Vagina (tissue), 2 donors: ENCODE measurements at regions not wholly inside any gene's neighbourhood (a gene's known extent, or its start where the extent isn't known, plus 50 kb on each side); places are given as distances from the start of the nearest gene placed in this dataset.

Experiments used
- CTCF ChIP-seq, 3 experiments: fragments of 450-650 bp in 2 of 3; fragments of 200-600 bp in 1 of 3; sonication (generic) in 1 of 3; IDR thresholded peaks; one replicate each; pipeline ENCODE4 v1.5.1; 2017 to 2019; ENCODE audit warnings: antibody characterized with exemption in 3 of 3, mild to moderate bottlenecking in 2 of 3, moderate library complexity in 2 of 3
- POLR2AphosphoS5 ChIP-seq, 2 donors: sonication (generic); formaldehyde crosslinking; IDR thresholded peaks; one replicate each; pipeline ENCODE4 v1.9.0; 2017; ENCODE audit warnings: antibody characterized with exemption in 2 of 2, mild to moderate bottlenecking in 2 of 2, low read depth in 1 of 2; ENCODE audit not compliant: insufficient read depth in 1 of 2

- no peak for TF ChIP-seq CTCF (IDR thresholded peaks at IDR 0.05)
- no peak for TF ChIP-seq POLR2AphosphoS5 (IDR thresholded peaks at IDR 0.05; ENCODE audit: insufficient read depth in 1 of 2, low read depth in 1 of 2)
Measured at GRCh38 chr2:67346718-67347407, 50.3 kb upstream of the ETAA1 start.
